ENCODE measurements at regions not wholly inside any gene's neighbourhood (a gene's known extent, or its start where the extent isn't known, plus 50 kb on each side); places are given as distances from the start of the nearest gene placed in this dataset.

DNA sequence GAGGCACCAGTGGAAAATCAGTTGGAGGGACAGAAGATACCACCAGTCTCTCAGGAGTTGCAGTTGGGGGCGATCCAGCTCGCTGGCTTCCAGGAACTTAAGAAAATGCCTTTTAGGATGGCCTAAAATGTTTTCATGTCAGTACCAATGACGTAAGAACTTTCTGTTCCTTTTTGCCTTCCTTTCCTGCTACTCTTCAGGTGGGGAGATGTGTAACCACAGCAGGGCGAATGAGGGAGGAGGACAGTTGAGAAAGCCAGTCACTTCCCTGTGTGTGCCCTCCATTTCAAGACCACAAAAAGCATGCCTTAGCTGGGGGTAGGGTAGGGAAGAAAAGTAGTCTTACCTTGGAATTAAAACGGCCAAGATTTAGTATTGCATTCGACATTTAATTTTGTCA, 941.6 kb downstream of the NLGN4Y start:
- no peak overlapping the region for H3K27ac ChIP-seq
- H3K4me1 ChIP-seq = no peaks in the 10 kb centered on the region
- DNase-seq = no peak
- no peak overlapping the region for H3K4me3 ChIP-seq
- no peaks in the 10 kb centered on the region for H3K36me3 ChIP-seq
- no peak for TF ChIP-seq POLR2A (IDR thresholded peaks at IDR 0.05)
- TF ChIP-seq, protein P1, sequence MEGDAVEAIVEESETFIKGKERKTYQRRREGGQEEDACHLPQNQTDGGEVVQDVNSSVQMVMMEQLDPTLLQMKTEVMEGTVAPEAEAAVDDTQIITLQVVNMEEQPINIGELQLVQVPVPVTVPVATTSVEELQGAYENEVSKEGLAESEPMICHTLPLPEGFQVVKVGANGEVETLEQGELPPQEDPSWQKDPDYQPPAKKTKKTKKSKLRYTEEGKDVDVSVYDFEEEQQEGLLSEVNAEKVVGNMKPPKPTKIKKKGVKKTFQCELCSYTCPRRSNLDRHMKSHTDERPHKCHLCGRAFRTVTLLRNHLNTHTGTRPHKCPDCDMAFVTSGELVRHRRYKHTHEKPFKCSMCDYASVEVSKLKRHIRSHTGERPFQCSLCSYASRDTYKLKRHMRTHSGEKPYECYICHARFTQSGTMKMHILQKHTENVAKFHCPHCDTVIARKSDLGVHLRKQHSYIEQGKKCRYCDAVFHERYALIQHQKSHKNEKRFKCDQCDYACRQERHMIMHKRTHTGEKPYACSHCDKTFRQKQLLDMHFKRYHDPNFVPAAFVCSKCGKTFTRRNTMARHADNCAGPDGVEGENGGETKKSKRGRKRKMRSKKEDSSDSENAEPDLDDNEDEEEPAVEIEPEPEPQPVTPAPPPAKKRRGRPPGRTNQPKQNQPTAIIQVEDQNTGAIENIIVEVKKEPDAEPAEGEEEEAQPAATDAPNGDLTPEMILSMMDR (IDR thresholded peaks at IDR 0.05) = no peak
- no peak for TF ChIP-seq EP300 (IDR thresholded peaks at IDR 0.05)
- TF ChIP-seq POLR2AphosphoS5 (IDR thresholded peaks at IDR 0.05) = no peak
- H3K27me3 ChIP-seq = no peaks in the 10 kb centered on the region
- H3K9me3 ChIP-seq = no peaks in the 10 kb centered on the region
- WGBS, 2 donors = 88% methylated on average over 6 of the region's 6 CpGs; no CpG with 5 or more reads in 1 of the 2 donors
- no peak for ATAC-seq (ENCODE audit: low FRiP score in 2 of 2)

DNA sequence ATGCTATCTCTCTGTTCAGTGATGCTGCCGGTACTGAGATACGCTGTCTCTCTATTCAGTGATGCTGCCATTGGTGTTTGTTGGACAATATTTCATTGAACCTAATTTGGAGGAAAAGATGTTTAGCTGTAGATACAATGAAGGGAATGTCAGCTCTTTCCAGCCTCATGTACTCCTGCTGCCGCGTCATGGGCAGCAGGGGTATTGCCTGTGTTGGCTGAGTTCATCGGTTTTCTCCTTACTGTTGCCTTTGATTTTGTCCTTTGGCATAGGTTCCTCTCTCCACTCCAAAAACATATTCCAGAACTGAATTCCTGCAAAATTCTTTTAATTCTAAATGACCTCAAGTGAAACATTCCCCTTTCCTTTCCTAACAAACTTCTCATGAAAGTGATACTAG, 942.6 kb downstream of the NLGN4Y start:
- TF ChIP-seq, protein P1 (IDR thresholded peaks at IDR 0.05) = no peak
- TF ChIP-seq POLR2A (IDR thresholded peaks at IDR 0.05) (no peak), POLR2AphosphoS5 (IDR thresholded peaks at IDR 0.05) (no peak), EP300 (IDR thresholded peaks at IDR 0.05) (no peak)
- Histone ChIP-seq H3K36me3 (no peaks in the 10 kb centered on the region), H3K9me3 (no peaks in the 10 kb centered on the region), H3K4me1 (no peaks in the 10 kb centered on the region), H3K27me3 (no peaks in the 10 kb centered on the region), H3K27ac (no peak overlapping the region), H3K4me3 (no peak overlapping the region)
- no peak for DNase-seq
- 84% methylated on average over 5 of the region's 5 CpGs; no CpG with 5 or more reads in 1 of the 2 donors for WGBS, 2 donors
- ATAC-seq (ENCODE audit: low FRiP score in 2 of 2) = no peak

DNA sequence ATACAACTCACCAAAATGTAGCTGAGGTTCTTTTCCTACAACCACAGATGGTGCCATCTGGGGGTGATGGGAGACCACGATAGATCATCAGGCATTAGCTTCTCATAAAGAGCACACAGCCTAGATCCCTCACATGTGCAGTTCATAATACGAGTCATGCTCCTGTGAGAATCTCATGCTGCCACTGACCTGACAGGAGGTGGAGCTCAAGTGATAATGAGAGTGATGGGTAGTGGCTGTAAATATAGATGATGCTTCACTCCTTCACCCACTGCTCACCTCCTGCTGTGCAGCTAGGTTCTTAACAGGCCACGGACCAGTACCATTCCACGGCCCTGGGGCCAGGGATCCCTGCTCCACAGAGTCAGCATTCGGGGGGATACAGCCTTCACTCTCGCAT, 943.8 kb downstream of the NLGN4Y start:
- H3K27me3 ChIP-seq = no peaks in the 10 kb centered on the region
- WGBS, 2 donors = 93% methylated on average over 6 of the region's 6 CpGs; no CpG with 5 or more reads in 1 of the 2 donors

DNA sequence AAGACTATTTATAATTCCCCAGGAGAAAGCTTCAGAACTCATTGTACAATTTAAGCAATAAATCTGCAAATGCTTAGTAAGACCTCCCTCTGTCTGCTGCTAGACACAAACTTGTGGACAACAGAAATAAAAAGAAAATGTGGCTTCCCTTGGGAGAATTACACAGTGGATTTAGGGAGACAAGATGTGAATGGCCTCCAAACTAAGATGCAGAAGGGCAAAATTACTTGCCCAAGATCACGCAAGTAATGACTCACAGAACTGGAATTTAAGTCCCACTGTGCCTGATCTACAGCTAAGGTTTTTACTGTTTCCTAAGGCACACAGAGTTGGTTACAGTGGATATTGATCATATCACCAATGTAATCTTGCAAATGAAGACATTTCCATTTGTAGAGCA, 947.0 kb downstream of the NLGN4Y start:
- 73% methylated on average over 1 of the region's 1 CpG; no CpG with 5 or more reads in 1 of the 2 donors for WGBS, 2 donors
- H3K4me3 ChIP-seq = no peak overlapping the region
- ATAC-seq (ENCODE audit: low FRiP score in 2 of 2) (no peak), DNase-seq (no peak)
- no peaks in the 10 kb centered on the region for H3K27me3 ChIP-seq
- TF ChIP-seq EP300 (IDR thresholded peaks at IDR 0.05) (no peak), POLR2A (IDR thresholded peaks at IDR 0.05) (no peak), POLR2AphosphoS5 (IDR thresholded peaks at IDR 0.05) (no peak)
- TF ChIP-seq, protein P1 (IDR thresholded peaks at IDR 0.05) = no peak
- no peaks in the 10 kb centered on the region for H3K4me1 ChIP-seq
- no peaks in the 10 kb centered on the region for H3K36me3 ChIP-seq
- no peaks in the 10 kb centered on the region for H3K9me3 ChIP-seq
- H3K27ac ChIP-seq = no peak overlapping the region

More for the DNA sequence above, 943.8 kb downstream of the NLGN4Y start:
- no peaks in the 10 kb centered on the region for H3K4me1 ChIP-seq
- ATAC-seq (ENCODE audit: low FRiP score in 2 of 2) (no peak), DNase-seq (no peak)
- no peaks in the 10 kb centered on the region for H3K36me3 ChIP-seq
- no peaks in the 10 kb centered on the region for H3K9me3 ChIP-seq
- TF ChIP-seq POLR2AphosphoS5 (IDR thresholded peaks at IDR 0.05) (no peak), EP300 (IDR thresholded peaks at IDR 0.05) (no peak)
- H3K27ac ChIP-seq = no peak overlapping the region
- H3K4me3 ChIP-seq = no peak overlapping the region

DNA sequence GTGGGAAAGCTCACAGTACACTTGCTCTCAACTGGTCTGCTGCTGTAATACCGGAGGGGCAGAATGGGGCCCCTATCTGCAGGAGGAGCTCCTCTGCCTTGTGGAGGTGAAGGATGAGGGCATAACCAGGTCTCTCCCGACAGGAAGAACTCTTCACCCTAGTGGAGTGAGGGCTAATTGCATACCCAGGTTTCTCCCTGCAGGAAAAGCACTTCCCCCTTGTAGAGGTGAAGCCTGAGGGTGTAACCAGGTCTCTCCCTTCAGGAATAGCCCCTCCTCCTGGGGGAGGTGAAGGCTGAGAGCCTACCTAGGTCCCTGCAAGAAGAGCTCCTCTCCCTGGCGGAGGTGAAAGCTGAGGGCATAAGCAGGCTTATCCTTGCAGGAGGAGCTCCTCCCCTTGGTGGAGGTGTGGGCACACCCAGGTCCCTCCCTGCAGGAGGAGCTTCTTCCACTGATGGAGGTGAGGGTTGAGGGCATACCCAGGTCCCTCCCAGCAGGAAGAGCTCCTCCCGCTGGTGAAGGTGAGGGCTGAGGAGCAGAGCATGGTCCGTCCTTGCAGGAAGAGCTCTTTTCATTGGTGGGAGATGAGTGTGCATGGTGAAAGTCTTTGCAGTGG, 954.1 kb downstream of the NLGN4Y start:
- no peak for DNase-seq
- Histone ChIP-seq H3K27ac (no peak overlapping the region), H3K4me3 (no peak overlapping the region), H3K27me3 (no peaks in the 10 kb centered on the region), H3K4me1 (no peaks in the 10 kb centered on the region), H3K9me3 (no peaks in the 10 kb centered on the region), H3K36me3 (no peaks in the 10 kb centered on the region)
- ATAC-seq (ENCODE audit: low FRiP score in 2 of 2) = no peak
- 80% methylated on average over 3 of the region's 5 CpGs; no CpG with 5 or more reads in 1 of the 2 donors for WGBS, 2 donors
- TF ChIP-seq EP300 (IDR thresholded peaks at IDR 0.05) = no peak
- TF ChIP-seq, protein P1 (IDR thresholded peaks at IDR 0.05) = no peak
- TF ChIP-seq POLR2AphosphoS5 (IDR thresholded peaks at IDR 0.05) = no peak
- TF ChIP-seq POLR2A (IDR thresholded peaks at IDR 0.05) = no peak

Measured in upper lobe of left lung (tissue), 6 donors.